ENCODE measurements at regions not wholly inside any gene's neighbourhood (a gene's known extent, or its start where the extent isn't known, plus 50 kb on each side); places are given as distances from the start of the nearest gene placed in this dataset.

GRCh38 chr3:81985996-81986723 lies 224.7 kb upstream of the GBE1 start (continued):
- TF ChIP-seq, protein P1, sequence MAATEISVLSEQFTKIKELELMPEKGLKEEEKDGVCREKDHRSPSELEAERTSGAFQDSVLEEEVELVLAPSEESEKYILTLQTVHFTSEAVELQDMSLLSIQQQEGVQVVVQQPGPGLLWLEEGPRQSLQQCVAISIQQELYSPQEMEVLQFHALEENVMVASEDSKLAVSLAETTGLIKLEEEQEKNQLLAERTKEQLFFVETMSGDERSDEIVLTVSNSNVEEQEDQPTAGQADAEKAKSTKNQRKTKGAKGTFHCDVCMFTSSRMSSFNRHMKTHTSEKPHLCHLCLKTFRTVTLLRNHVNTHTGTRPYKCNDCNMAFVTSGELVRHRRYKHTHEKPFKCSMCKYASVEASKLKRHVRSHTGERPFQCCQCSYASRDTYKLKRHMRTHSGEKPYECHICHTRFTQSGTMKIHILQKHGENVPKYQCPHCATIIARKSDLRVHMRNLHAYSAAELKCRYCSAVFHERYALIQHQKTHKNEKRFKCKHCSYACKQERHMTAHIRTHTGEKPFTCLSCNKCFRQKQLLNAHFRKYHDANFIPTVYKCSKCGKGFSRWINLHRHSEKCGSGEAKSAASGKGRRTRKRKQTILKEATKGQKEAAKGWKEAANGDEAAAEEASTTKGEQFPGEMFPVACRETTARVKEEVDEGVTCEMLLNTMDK (IDR thresholded peaks at IDR 0.05; ENCODE audit: borderline replicate concordance, insufficient read depth, low read depth, low read length, poor library complexity, severe bottlenecking): no peak
- TF ChIP-seq ZFX (CRISPR knock-in tag; IDR thresholded peaks at IDR 0.05) (peak; percentile 59; the same call in 1 of the 2 replicates), ZNF445 (CRISPR knock-in tag; IDR thresholded peaks at IDR 0.05; ENCODE audit: low read depth) (no peak), BRD9 (IDR thresholded peaks at IDR 0.05; ENCODE audit: low read depth, partially characterized antibody) (no peak), EZH2 (IDR thresholded peaks at IDR 0.05; ENCODE audit: borderline replicate concordance, low read depth, low read length) (no peak), SMAD3 (CRISPR knock-in tag; conservative IDR thresholded peaks at IDR 0.05) (no peak), ZNF398 (CRISPR knock-in tag; IDR thresholded peaks at IDR 0.05) (no peak), CEBPB (tag; IDR thresholded peaks at IDR 0.05) (no peak), HMGN3 (IDR thresholded peaks at IDR 0.05; ENCODE audit: borderline replicate concordance, extremely low read depth, insufficient read length, low read depth, low read length) (no peak), JUNB (CRISPR knock-in tag; conservative IDR thresholded peaks at IDR 0.05) (no peak), HCFC1 (IDR thresholded peaks at IDR 0.05; ENCODE audit: low read depth, low read length) (no peak)
- TF ChIP-seq, protein P2, sequence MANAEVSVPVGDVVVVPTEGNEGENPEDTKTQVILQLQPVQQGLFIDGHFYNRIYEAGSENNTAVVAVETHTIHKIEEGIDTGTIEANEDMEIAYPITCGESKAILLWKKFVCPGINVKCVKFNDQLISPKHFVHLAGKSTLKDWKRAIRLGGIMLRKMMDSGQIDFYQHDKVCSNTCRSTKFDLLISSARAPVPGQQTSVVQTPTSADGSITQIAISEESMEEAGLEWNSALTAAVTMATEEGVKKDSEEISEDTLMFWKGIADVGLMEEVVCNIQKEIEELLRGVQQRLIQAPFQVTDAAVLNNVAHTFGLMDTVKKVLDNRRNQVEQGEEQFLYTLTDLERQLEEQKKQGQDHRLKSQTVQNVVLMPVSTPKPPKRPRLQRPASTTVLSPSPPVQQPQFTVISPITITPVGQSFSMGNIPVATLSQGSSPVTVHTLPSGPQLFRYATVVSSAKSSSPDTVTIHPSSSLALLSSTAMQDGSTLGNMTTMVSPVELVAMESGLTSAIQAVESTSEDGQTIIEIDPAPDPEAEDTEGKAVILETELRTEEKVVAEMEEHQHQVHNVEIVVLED (CRISPR knock-in tag; IDR thresholded peaks at IDR 0.05): no peak
- TF ChIP-seq, protein P3, sequence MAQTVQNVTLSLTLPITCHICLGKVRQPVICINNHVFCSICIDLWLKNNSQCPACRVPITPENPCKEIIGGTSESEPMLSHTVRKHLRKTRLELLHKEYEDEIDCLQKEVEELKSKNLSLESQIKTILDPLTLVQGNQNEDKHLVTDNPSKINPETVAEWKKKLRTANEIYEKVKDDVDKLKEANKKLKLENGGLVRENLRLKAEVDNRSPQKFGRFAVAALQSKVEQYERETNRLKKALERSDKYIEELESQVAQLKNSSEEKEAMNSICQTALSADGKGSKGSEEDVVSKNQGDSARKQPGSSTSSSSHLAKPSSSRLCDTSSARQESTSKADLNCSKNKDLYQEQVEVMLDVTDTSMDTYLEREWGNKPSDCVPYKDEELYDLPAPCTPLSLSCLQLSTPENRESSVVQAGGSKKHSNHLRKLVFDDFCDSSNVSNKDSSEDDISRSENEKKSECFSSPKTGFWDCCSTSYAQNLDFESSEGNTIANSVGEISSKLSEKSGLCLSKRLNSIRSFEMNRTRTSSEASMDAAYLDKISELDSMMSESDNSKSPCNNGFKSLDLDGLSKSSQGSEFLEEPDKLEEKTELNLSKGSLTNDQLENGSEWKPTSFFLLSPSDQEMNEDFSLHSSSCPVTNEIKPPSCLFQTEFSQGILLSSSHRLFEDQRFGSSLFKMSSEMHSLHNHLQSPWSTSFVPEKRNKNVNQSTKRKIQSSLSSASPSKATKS (CRISPR knock-in tag; IDR thresholded peaks at IDR 0.05): no peak
